Lower lobe of right lung (tissue), 2 donors: ENCODE measurements at regions not wholly inside any gene's neighbourhood (a gene's known extent, or its start where the extent isn't known, plus 50 kb on each side); places are given as distances from the start of the nearest gene placed in this dataset.

Experiments used
- ATAC-seq, 2 donors: fragments of 200-7000 bp; cut with Tn5 transposase; one replicate each; pipeline ENCODE4 v1.9.1; 2020 to 2022; ENCODE audit warnings: mild to moderate bottlenecking in 2 of 2, moderate library complexity in 2 of 2
- DNase-seq: peaks from one replicate; pipeline ENCODE4 v3.0.0-alpha.2; 2020
- H3K27ac ChIP-seq: fragments of 200-600 bp; one replicate; pipeline ENCODE4 v1.8.0; 2022
- H3K27me3 ChIP-seq: fragments of 200-600 bp; one replicate; pipeline ENCODE4 v1.8.0; 2022; ENCODE audit warnings: low read depth
- H3K36me3 ChIP-seq: fragments of 200-600 bp; one replicate; pipeline ENCODE4 v1.8.0; 2022; ENCODE audit warnings: mild to moderate bottlenecking
- H3K4me1 ChIP-seq: fragments of 200-600 bp; one replicate; pipeline ENCODE4 v1.8.0; 2022
- H3K4me3 ChIP-seq: fragments of 200-600 bp; one replicate; pipeline ENCODE4 v1.8.0; 2022; ENCODE audit warnings: mild to moderate bottlenecking
- H3K9me3 ChIP-seq: fragments of 200-600 bp; one replicate; pipeline ENCODE4 v1.8.0; 2022
- intact Hi-C: fragments of 100-400 bp; cut with DNase I; formaldehyde crosslinking; loops from one replicate; pipeline ENCODE4 v1.11.0; 2022
- TF ChIP-seq, protein P1 (sequence below): fragments of 200-600 bp; IDR thresholded peaks from one replicate; pipeline ENCODE4 v1.8.0; 2022; ENCODE audit warnings: antibody characterized with exemption, mild to moderate bottlenecking
- donor health status: DM: no; HTN: yes; CAD: no; lungs with severe emphysema.

DNA sequence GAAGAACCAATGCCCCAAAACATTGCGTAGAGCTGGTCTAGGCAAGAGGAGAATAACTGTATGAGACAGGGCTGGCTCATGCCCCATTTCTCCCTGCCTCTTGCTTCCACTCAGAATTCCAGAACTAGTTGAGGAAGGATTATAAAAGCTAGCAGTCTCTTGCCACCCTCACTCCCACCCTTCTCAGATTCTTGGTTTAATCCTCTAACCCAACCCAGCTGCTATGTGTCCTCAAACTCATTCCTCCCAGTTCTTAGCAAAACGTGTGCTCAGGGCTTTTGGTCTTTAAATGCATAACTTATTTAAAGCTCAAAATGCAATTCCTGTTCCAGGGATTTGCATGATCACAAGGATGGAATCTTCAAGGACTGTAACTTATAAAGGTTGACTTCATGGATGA is 466.3 kb downstream of the COG6 start:
- H3K36me3 ChIP-seq: no peaks in the 10 kb centered on the region
- no peaks in the 10 kb centered on the region for H3K9me3 ChIP-seq
- ATAC-seq (no peak), DNase-seq (no peak)
- intact Hi-C loops: no loop called here
- TF ChIP-seq, protein P1, sequence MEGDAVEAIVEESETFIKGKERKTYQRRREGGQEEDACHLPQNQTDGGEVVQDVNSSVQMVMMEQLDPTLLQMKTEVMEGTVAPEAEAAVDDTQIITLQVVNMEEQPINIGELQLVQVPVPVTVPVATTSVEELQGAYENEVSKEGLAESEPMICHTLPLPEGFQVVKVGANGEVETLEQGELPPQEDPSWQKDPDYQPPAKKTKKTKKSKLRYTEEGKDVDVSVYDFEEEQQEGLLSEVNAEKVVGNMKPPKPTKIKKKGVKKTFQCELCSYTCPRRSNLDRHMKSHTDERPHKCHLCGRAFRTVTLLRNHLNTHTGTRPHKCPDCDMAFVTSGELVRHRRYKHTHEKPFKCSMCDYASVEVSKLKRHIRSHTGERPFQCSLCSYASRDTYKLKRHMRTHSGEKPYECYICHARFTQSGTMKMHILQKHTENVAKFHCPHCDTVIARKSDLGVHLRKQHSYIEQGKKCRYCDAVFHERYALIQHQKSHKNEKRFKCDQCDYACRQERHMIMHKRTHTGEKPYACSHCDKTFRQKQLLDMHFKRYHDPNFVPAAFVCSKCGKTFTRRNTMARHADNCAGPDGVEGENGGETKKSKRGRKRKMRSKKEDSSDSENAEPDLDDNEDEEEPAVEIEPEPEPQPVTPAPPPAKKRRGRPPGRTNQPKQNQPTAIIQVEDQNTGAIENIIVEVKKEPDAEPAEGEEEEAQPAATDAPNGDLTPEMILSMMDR: no peak
- no peak overlapping the region for H3K27ac ChIP-seq
- H3K27me3 ChIP-seq: no peaks in the 10 kb centered on the region
- H3K4me3 ChIP-seq: no peak overlapping the region
- H3K4me1 ChIP-seq: no peaks in the 10 kb centered on the region

DNA sequence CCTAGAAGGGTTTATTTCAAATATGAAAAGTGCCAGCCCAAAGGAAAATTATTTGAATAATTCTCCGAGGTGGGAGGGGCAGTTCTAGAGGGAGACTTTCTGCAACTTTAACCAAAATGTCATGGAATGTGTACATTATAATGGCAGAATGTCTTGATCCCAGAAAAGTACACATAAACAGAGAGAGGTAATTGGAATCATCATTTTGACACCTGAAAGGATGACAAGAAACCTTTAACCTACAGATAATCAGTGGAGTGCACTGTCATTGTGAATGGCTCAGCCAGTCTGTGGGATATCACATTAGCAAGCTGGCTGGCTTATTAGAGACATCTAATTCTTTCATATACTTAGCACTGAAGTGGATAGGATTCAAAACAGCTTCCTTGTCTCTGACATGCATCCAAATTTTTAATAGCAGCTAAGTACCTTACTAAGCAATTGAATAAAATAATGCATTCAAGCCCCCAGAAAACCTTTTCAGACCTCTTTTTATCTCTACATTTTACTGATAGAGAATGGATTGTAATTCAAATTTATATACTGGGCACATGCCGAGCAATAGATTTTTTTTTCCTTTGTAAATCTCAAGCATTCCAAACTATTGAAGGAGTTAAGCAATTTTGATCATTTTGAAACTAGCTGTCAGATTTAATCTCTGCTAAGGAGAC is 468.6 kb downstream of the COG6 start:
- TF ChIP-seq, protein P1: no peak
- DNase-seq: no peak
- Histone ChIP-seq H3K36me3 (no peaks in the 10 kb centered on the region), H3K27ac (no peak overlapping the region), H3K27me3 (no peaks in the 10 kb centered on the region), H3K4me1 (no peaks in the 10 kb centered on the region), H3K9me3 (no peaks in the 10 kb centered on the region), H3K4me3 (no peak overlapping the region)
- no peak for ATAC-seq
- intact Hi-C loops: no loop called here

DNA sequence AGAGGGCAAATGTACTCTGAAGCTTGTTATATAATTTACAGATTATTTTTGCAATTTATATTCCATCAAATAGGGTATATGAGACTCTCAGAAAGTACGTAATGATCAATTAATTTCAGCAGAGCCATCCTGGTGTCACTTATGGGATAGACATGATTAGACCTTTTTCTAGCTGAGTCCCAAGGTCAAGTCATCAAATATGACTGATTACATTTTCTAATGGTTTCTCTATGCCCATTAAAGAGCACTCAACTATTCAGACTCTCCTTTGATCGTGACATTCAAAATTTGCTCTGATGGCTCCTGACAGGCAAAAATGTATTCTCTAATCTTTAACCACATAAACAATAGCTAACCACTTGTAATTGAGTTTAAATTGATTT is 469.2 kb downstream of the COG6 start:
- Histone ChIP-seq H3K36me3 (no peaks in the 10 kb centered on the region), H3K27ac (no peak overlapping the region), H3K9me3 (no peaks in the 10 kb centered on the region), H3K4me3 (no peak overlapping the region), H3K27me3 (no peaks in the 10 kb centered on the region), H3K4me1 (no peaks in the 10 kb centered on the region)
- intact Hi-C loops: no loop called here
- TF ChIP-seq, protein P1: no peak
- DNase-seq: no peak
- no peak for ATAC-seq

DNA sequence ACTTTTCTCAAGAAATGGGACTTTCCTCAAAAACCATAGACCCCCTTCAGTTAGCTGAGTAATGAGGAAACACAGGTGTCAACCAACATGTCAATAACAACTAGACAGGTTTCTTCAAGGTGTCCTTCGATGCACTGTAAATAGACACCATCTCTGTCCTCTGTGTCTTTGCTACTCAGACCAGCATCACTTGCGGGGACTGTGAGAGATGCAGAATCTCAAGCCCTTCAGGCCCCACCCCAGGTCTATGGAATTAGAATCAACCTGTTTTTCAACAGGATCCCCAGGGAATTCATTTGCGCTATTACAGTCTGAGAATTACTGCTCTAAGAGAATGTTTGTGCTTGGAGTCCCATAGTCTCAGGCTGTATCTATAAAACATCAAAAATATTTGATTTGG is 469.9 kb downstream of the COG6 start:
- TF ChIP-seq, protein P1: no peak
- H3K36me3 ChIP-seq: no peaks in the 10 kb centered on the region
- H3K4me3 ChIP-seq: no peak overlapping the region
- H3K27ac ChIP-seq: no peak overlapping the region
- DNase-seq (no peak), ATAC-seq (no peak)
- intact Hi-C loops: no loop called here
- no peaks in the 10 kb centered on the region for H3K9me3 ChIP-seq
- no peaks in the 10 kb centered on the region for H3K27me3 ChIP-seq
- no peaks in the 10 kb centered on the region for H3K4me1 ChIP-seq

DNA sequence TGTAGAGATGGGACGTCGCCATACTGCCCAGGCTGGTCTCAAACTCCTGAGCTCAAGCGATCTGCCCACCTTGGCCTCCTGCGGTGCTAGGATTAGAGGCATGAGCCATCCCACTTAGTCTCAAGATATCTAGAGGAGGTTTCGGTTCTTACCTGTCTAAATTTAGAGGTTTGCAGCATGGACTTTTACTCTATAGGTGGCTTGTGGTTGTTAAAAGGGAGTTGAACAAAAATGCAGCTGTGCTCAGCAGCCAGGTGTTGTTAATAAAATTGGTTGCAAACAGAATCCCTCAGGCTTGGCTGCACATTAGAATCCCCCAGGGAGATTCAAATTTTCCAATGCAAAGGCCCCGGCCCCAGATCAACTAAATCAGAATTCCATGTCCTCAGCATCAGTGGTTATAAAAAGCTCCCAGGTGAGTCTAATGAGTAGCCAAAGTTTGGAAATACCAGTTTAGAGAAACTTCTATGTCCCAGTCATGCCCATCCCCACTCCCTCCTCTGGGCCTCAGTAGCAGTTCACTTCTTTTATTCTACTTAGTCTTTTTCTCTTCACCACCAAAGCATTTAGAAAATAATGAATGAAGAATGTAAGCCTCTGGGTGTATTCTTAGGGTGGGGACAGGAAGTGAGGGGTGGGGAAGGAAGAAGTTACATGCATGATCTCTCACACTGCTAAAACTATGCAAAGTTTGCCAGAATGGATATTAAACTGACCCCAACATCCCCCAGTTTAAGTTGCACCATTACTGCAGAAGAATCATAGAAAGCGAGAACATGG is 471.0 kb downstream of the COG6 start:
- intact Hi-C loops: no loop called here
- Histone ChIP-seq H3K36me3 (no peaks in the 10 kb centered on the region), H3K9me3 (no peaks in the 10 kb centered on the region), H3K27ac (no peak overlapping the region), H3K4me1 (no peaks in the 10 kb centered on the region), H3K4me3 (no peak overlapping the region), H3K27me3 (no peaks in the 10 kb centered on the region)
- ATAC-seq: no peak
- TF ChIP-seq, protein P1: no peak
- DNase-seq: no peak
